Chondrocyte (in vitro differentiated cells): ENCODE measurements at regions not wholly inside any gene's neighbourhood (a gene's known extent, or its start where the extent isn't known, plus 50 kb on each side); places are given as distances from the start of the nearest gene placed in this dataset.

Source experiments
- DNase-seq: peaks from one replicate; pipeline ENCODE4 v3.0.0; 2021; ENCODE audit warnings: mixed read lengths, low spot score
- H3K27ac Mint-ChIP-seq: one replicate; pipeline ENCODE4 v1.8.0; 2021; ENCODE audit warnings: mild to moderate bottlenecking, moderate library complexity, mixed read lengths; ENCODE audit not compliant: unreplicated experiment
- H3K27me3 Mint-ChIP-seq: 2 replicates; pipeline ENCODE4 v1.8.0; 2021; ENCODE audit warnings: low read depth, mixed read lengths
- H3K36me3 Mint-ChIP-seq: 2 replicates; pipeline ENCODE4 v1.8.0; 2021; ENCODE audit warnings: low read depth, mixed read lengths
- H3K4me1 Mint-ChIP-seq: 2 replicates; pipeline ENCODE4 v1.8.0; 2021; ENCODE audit warnings: low read depth, mild to moderate bottlenecking, mixed read lengths
- H3K4me3 Mint-ChIP-seq: one replicate; pipeline ENCODE4 v1.8.0; 2021; ENCODE audit warnings: mild to moderate bottlenecking, moderate library complexity, mixed read lengths; ENCODE audit not compliant: unreplicated experiment
- H3K9me3 Mint-ChIP-seq: 2 replicates; pipeline ENCODE4 v1.8.0; 2021; ENCODE audit warnings: low read depth, mixed read lengths
- TF ChIP-seq, protein P1 (sequence below): fragments of 200-600 bp; sonication (generic); IDR thresholded peaks from 2 replicates; pipeline ENCODE4 v1.5.0; 2021; ENCODE audit warnings: antibody characterized with exemption, mild to moderate bottlenecking, moderate library complexity

DNA sequence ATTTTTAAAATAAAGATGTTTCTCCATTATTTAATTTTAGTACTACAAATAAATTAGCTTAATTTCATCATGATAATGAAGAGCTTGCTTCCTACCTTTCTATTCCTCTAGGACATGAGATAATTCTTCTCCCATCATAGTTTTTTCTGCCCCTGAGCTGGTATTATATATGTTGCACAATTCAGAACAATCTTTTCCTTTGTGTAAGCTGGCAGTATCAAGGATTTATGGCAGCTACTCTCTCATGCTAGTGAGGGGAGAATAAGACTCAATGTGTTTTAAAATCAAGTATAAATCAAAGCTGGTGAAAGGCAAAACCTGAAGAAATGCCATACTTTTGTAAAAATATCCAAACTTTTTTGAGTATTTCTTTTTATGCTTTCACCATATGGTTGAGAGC is 1405.3 kb downstream of the SI start:
- TF ChIP-seq, protein P1, sequence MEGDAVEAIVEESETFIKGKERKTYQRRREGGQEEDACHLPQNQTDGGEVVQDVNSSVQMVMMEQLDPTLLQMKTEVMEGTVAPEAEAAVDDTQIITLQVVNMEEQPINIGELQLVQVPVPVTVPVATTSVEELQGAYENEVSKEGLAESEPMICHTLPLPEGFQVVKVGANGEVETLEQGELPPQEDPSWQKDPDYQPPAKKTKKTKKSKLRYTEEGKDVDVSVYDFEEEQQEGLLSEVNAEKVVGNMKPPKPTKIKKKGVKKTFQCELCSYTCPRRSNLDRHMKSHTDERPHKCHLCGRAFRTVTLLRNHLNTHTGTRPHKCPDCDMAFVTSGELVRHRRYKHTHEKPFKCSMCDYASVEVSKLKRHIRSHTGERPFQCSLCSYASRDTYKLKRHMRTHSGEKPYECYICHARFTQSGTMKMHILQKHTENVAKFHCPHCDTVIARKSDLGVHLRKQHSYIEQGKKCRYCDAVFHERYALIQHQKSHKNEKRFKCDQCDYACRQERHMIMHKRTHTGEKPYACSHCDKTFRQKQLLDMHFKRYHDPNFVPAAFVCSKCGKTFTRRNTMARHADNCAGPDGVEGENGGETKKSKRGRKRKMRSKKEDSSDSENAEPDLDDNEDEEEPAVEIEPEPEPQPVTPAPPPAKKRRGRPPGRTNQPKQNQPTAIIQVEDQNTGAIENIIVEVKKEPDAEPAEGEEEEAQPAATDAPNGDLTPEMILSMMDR: no peak
- no peaks in the 10 kb centered on the region for H3K36me3 Mint-ChIP-seq
- H3K27ac Mint-ChIP-seq: no peak overlapping the region
- no peak overlapping the region for H3K4me3 Mint-ChIP-seq
- no peaks in the 10 kb centered on the region for H3K4me1 Mint-ChIP-seq
- no peak for DNase-seq
- no peaks in the 10 kb centered on the region for H3K27me3 Mint-ChIP-seq
- H3K9me3 Mint-ChIP-seq: peaks cover 10% of the 10 kb centered on the region

GRCh38 chr3:163671201-163671600 is 1407.1 kb downstream of the SI start:
- TF ChIP-seq, protein P1: no peak
- no peaks in the 10 kb centered on the region for H3K27me3 Mint-ChIP-seq
- no peaks in the 10 kb centered on the region for H3K4me1 Mint-ChIP-seq
- DNase-seq: no peak
- H3K27ac Mint-ChIP-seq: no peak overlapping the region
- peaks cover 15% of the 10 kb centered on the region for H3K9me3 Mint-ChIP-seq
- no peak overlapping the region for H3K4me3 Mint-ChIP-seq
- H3K36me3 Mint-ChIP-seq: no peaks in the 10 kb centered on the region

- Mint-ChIP-seq H3K27me3 (no peaks in the 10 kb centered on the region), H3K9me3 (peaks cover 9% of the 10 kb centered on the region), H3K4me3 (no peak overlapping the region), H3K4me1 (no peaks in the 10 kb centered on the region), H3K27ac (no peak overlapping the region), H3K36me3 (no peaks in the 10 kb centered on the region)
- DNase-seq: no peak
- TF ChIP-seq, protein P1: no peak
Observed at GRCh38 chr3:163664466-163664865, 1413.8 kb downstream of the SI start.

DNA sequence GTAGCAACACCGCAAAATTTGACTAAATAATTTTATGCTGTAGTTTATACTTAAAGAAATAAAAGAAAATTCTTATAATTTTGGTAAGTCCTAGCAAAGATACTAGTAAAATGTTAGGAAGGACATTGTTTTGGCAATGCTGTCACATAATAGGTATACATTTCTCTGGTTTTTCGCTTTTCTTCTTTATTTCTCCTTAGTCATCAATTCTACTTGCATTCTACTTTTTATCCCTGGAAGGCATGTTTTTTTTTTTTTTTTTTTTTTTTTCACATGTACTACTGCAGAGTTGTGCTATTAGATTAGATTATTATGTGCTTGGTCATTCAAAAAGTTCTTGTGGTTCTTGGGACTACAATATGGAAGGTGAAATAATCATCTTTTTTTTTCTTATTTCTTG is 1421.2 kb downstream of the SI start:
- Mint-ChIP-seq H3K4me1 (no peaks in the 10 kb centered on the region), H3K9me3 (no peaks in the 10 kb centered on the region), H3K27ac (no peak overlapping the region), H3K4me3 (no peak overlapping the region), H3K36me3 (no peaks in the 10 kb centered on the region), H3K27me3 (peaks cover 4% of the 10 kb centered on the region)
- DNase-seq: no peak
- TF ChIP-seq, protein P1: no peak

GRCh38 chr3:163655021-163655420 is 1423.3 kb downstream of the SI start:
- no peak overlapping the region for H3K27ac Mint-ChIP-seq
- H3K36me3 Mint-ChIP-seq: no peaks in the 10 kb centered on the region
- no peaks in the 10 kb centered on the region for H3K4me1 Mint-ChIP-seq
- TF ChIP-seq, protein P1: no peak
- H3K4me3 Mint-ChIP-seq: no peak overlapping the region
- no peaks in the 10 kb centered on the region for H3K9me3 Mint-ChIP-seq
- peak; percentile 63 for DNase-seq
- H3K27me3 Mint-ChIP-seq: peaks cover 4% of the 10 kb centered on the region
